WERI-Rb-1 (cell line): ENCODE measurements at regions not wholly inside any gene's neighbourhood (a gene's known extent, or its start where the extent isn't known, plus 50 kb on each side); places are given as distances from the start of the nearest gene placed in this dataset.

Experiments
- DNase-seq: peaks from one replicate; pipeline ENCODE4 v3.0.0-alpha.2; 2020
- H3K27ac ChIP-seq: fragments of 250-450 bp; sonication (Bioruptor Pico); 2 replicates; pipeline ENCODE4 v1.5.1; 2020; ENCODE audit warnings: mild to moderate bottlenecking, moderate library complexity
- H3K27me3 ChIP-seq: fragments of 250-450 bp; sonication (Bioruptor Pico); 2 replicates; pipeline ENCODE4 v1.5.1; 2021; ENCODE audit warnings: mild to moderate bottlenecking, low read depth, moderate library complexity; ENCODE audit not compliant: insufficient read depth, severe bottlenecking
- H3K36me3 ChIP-seq: fragments of 250-450 bp; sonication (Bioruptor Pico); 2 replicates; pipeline ENCODE4 v1.5.1; 2020; ENCODE audit warnings: mild to moderate bottlenecking, moderate library complexity
- H3K4me3 ChIP-seq: 2 replicates; pipeline ENCODE4 v1.5.1; 2011; ENCODE audit warnings: low read depth, mild to moderate bottlenecking, control low read depth, low read length
- H3K9me3 ChIP-seq: fragments of 250-450 bp; sonication (Bioruptor Pico); 2 replicates; pipeline ENCODE4 v1.5.1; 2021; ENCODE audit warnings: mild to moderate bottlenecking, moderate library complexity; ENCODE audit not compliant: severe bottlenecking
- TF ChIP-seq, protein P1 (sequence below): IDR thresholded peaks from 2 replicates; pipeline ENCODE4 v1.5.1; 2011; ENCODE audit warnings: low read depth, mild to moderate bottlenecking, control low read depth, inconsistent platforms, low read length

GRCh38 chr1:111568160-111568647, 51.4 kb upstream of the RAP1A start:
- Histone ChIP-seq H3K4me3 (no peak overlapping the region), H3K27ac (no peak overlapping the region), H3K27me3 (no peaks in the 10 kb centered on the region), H3K36me3 (no peaks in the 10 kb centered on the region), H3K9me3 (no peaks in the 10 kb centered on the region)
- no peak for DNase-seq
- TF ChIP-seq, protein P1, sequence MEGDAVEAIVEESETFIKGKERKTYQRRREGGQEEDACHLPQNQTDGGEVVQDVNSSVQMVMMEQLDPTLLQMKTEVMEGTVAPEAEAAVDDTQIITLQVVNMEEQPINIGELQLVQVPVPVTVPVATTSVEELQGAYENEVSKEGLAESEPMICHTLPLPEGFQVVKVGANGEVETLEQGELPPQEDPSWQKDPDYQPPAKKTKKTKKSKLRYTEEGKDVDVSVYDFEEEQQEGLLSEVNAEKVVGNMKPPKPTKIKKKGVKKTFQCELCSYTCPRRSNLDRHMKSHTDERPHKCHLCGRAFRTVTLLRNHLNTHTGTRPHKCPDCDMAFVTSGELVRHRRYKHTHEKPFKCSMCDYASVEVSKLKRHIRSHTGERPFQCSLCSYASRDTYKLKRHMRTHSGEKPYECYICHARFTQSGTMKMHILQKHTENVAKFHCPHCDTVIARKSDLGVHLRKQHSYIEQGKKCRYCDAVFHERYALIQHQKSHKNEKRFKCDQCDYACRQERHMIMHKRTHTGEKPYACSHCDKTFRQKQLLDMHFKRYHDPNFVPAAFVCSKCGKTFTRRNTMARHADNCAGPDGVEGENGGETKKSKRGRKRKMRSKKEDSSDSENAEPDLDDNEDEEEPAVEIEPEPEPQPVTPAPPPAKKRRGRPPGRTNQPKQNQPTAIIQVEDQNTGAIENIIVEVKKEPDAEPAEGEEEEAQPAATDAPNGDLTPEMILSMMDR: no peak
